ENCODE measurements at regions not wholly inside any gene's neighbourhood (a gene's known extent, or its start where the extent isn't known, plus 50 kb on each side); places are given as distances from the start of the nearest gene placed in this dataset.

GRCh38 chr21:28745131-28746016, 247.3 kb downstream of the LTN1 start (continued):
- TF ChIP-seq BRF2 (IDR thresholded peaks at IDR 0.05; ENCODE audit: borderline replicate concordance, insufficient read depth, insufficient read length), result no peak

- H2AFZ ChIP-seq (ENCODE audit: low read depth, low read length), result no peak overlapping the region
- no peaks in the 10 kb centered on the region for H4K20me1 ChIP-seq (replicated peaks; ENCODE audit: control insufficient read depth, insufficient read depth, low read length)
- no peak overlapping the region for H3K4me3 ChIP-seq
- in situ Hi-C loops (cut with MboI) (no loop called here), intact Hi-C loops (cut with micrococcal nuclease) (no loop called here)
- ATAC-seq (no peak), DNase-seq (ENCODE audit: extremely low read depth in 1 of 4, low spot score in 3 of 4) (no peak), FAIRE-seq (no peak)
- H3K27ac ChIP-seq (ENCODE audit: extremely low read depth, low read depth, low read length), result no peak overlapping the region
- H3K79me2 ChIP-seq (ENCODE audit: control insufficient read depth, insufficient read depth, low read length), result no peaks in the 10 kb centered on the region
- 0% methylated on average over 1 of the region's 1 CpG for WGBS (ENCODE audit: insufficient coverage, low coverage, missing lambda C conversion rate)
- TF ChIP-seq HOMEZ (CRISPR knock-in tag; IDR thresholded peaks at IDR 0.05), result no peak
- peak; percentile 36 for TF ChIP-seq RBM25 (IDR thresholded peaks at IDR 0.05; ENCODE audit: low read depth, low read length, severe bottlenecking)
- TF ChIP-seq ZNF146 (CRISPR knock-in tag; IDR thresholded peaks at IDR 0.05; ENCODE audit: unreplicated experiment), result peak; percentile 74
- H3K4me2 ChIP-seq (ENCODE audit: insufficient read depth, low read length), result no peak overlapping the region
- no TSS peak for BruUV-seq (replicated peaks)
- CTCF ChIA-PET (ENCODE audit: low intra/inter-chr PET ratio), result interaction anchor here (3.6 kb wide), 1 partner anchor 1893 kb away, joined by 93 read pairs; no protein-coding TSS in a partner anchor
- H3K9ac ChIP-seq (ENCODE audit: insufficient read depth in 1 of 2, low read depth in 2 of 2, low read length in 2 of 2), result no peak overlapping the region
- H3K27me3 ChIP-seq (ENCODE audit: control insufficient read depth in 2 of 2, insufficient read depth in 2 of 2, low read length in 2 of 2), result no peaks in the 10 kb centered on the region
- no peaks in the 10 kb centered on the region for H3K4me1 ChIP-seq (replicated peaks in 1 of 2; ENCODE audit: control insufficient read depth in 2 of 2, insufficient read depth in 2 of 2, low read length in 2 of 2)
- H3K36me3 ChIP-seq (ENCODE audit: control insufficient read depth, insufficient read depth, low read length), result no peaks in the 10 kb centered on the region
- POLR2A ChIA-PET, result interaction anchor here (0.6 kb wide), 1 partner anchor 19 kb away, joined by 3 read pairs; no protein-coding TSS in a partner anchor
- no peaks in the 10 kb centered on the region for H3K9me3 ChIP-seq (replicated peaks; ENCODE audit: control insufficient read depth, insufficient read depth, low read depth, low read length)
- H3K9me1 ChIP-seq (ENCODE audit: control insufficient read depth, insufficient read depth, low read length), result no peaks in the 10 kb centered on the region
Measured at GRCh38 chr21:28743723-28744122, 249.0 kb downstream of the LTN1 start.
